ENCODE measurements at regions not wholly inside any gene's neighbourhood (a gene's known extent, or its start where the extent isn't known, plus 50 kb on each side); places are given as distances from the start of the nearest gene placed in this dataset.

DNA sequence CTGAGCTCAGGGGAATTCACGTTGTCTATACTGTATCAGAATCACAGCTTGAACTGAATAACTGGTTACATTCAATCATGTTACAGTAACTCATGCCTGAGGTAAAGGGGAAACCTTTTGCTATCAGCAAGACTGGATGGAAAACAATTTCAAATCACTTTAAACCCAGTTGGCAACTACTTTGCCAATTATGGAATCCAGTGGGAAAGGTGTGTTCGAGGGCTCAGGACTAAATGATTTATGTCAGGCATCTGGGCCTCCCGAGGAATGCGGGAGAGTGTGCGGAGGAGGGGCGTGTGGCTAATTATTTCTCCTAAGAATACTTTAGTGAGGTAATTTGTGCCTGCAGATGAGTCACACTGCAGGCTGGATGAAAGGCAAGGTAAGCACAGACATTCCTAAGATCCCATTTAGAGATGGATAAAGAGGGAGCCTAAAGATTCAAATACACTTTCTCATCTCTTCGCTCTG, 100.1 kb downstream of the HRH4 start (continued):
- no peak for TF ChIP-seq CBX8 (IDR thresholded peaks at IDR 0.05; ENCODE audit: borderline replicate concordance, low read depth, low read length)
